NCI-H2081 treated with DMSO at 0.1 percent for 48 hours (cell line): ENCODE measurements at regions not wholly inside any gene's neighbourhood (a gene's known extent, or its start where the extent isn't known, plus 50 kb on each side); places are given as distances from the start of the nearest gene placed in this dataset.
"Not testable (repeated sequence)": the region's sequence is repeated elsewhere in the genome, so short reads cannot be mapped to it uniquely, and the experiment has no call there.

Source experiments
- DNase-seq: peaks from one replicate; lab custom pipeline; 2025; lab: John Stamatoyannopoulos, UW

DNA sequence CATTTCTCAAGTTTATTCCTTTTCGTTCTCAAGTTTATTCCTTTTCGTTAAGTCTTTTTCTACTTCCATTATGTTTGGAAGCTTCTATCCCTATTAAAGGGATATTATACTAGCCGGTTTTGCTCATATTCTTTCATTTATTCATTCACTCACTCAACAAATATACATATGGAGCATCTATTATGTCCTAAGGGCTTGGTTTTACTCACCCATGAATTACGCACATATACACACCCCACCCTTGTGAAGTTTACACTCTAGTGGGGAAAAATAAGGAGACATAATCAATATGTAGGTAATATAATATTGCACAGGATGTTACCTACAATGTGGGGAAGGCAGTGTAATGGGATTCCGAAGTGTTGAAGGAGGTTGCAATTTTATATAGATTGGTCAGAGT is 90.5 kb downstream of the ACTL7B start:
- DNase-seq: no peak

DNA sequence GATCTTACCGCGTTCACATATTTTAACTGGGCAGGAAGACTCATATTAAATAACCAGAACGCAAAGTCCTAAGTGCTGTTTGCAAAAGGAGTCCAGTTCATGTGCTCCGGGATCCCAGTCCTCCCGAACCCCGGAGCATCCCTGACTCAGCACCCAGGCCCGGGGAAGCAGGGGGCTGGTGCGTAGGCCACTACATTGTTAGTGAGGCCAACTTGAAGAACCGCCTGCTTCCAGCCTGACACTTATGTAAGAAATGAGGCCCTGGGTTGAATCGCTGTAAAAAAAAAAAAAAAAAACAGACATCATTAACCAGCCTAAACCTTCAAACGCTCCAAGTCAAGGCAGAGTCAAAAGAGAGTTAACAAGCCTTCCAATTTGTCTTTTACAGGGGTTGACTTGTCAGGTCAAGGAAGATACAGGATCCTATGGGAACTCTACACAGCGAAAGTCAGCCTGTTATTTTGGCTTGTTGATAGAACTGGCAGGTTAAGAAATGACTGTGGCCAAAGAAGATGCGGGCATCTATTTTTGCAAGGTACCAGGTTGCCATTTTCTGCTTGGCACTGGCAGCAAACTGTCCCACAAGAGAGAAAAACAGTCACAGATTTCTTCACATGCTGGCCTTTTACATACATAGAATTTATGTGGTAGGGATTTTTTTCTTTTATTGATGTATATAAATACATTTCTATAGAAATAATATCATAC is 93.3 kb downstream of the ACTL7B start:
- DNase-seq: no peak

DNA sequence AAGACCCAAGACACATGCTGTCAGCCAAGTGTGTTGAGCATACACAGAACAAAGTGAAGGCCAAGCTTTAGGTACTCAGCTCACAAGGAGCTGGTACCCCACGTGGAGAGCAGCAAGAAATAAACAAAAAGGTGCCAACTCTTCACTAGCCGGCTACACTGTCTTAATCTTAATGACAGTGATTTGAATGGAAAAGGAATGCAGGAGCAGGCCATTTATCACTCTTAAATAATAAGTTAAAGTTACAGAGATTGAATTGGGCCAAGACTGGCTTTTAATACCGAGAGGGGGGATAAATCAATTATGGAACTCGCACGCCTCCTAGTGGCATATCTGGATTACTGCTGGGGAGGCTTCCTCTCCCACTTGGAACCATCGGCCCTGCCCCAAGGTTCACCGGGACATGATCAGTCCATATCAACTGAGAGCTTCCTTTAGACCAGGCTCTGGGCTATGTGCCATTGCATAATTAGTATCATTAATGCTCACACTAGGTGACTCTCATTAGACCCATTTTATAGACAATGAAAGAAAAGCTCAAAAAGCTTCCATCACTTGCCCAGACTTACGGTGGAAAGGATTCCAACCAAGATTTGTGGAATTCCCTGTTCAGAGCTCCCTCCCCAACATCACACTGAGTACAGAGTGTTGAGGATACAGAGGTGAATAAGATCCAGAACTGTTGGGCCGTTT is 94.0 kb downstream of the ACTL7B start:
- no peak for DNase-seq

DNA sequence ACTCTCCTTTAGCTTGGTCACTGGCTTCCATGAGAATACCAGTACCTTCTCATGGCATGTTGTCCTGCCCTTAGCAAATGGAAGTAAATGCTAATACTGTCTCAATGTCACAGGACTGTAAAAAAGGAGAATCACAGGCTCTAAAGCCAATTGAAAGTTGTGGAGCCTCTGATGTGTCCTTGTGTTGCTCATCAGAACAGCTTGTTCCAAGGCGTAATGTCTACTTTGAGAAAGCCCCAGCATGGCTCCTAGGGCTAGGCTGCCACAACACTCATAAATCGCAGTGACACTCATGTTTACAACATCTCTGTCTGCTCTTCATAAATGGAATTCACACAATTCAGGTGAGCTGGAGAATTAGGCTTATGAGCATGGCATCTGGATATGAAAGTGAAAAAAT is 94.9 kb downstream of the ACTL7B start:
- no peak for DNase-seq

DNA sequence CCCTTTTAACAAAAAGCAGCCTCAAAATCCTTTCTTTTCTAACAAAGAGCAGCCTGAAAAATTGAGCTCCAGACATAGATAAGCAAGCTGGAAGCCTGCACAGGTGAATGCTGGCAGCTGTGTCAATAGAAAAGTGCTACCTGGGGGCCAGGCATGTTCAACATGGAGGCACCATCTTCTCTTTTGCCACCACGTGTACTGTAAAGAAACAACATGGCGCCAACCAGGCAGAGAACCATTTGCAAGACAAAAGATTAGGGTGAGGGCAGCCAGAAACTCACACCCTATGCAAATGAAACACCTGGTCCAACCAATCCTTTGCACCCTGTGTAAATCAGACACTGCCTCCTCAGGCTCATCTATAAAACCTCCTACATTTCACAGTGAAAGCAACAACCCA is 96.0 kb downstream of the ACTL7B start:
- DNase-seq: no peak

DNA sequence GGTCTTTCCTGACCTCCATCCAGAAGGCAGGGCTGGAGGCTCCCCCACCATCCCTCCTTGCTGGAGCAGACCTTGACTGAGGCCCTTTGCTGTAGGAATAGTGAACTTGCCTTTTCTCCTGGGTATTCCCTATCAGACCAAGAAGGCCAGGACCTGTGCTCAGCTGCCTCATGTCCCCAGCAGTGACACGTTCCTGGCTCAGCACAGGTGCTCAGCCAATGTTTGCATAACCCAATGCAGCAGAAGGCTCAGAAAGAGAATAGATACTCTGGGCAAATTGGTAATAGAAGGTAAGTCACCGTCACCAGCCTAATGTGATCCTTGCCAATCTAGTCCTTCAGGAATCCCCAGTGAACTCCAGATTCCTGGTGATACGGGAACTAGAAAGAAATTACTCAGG is 96.4 kb downstream of the ACTL7B start:
- DNase-seq: no peak

DNA sequence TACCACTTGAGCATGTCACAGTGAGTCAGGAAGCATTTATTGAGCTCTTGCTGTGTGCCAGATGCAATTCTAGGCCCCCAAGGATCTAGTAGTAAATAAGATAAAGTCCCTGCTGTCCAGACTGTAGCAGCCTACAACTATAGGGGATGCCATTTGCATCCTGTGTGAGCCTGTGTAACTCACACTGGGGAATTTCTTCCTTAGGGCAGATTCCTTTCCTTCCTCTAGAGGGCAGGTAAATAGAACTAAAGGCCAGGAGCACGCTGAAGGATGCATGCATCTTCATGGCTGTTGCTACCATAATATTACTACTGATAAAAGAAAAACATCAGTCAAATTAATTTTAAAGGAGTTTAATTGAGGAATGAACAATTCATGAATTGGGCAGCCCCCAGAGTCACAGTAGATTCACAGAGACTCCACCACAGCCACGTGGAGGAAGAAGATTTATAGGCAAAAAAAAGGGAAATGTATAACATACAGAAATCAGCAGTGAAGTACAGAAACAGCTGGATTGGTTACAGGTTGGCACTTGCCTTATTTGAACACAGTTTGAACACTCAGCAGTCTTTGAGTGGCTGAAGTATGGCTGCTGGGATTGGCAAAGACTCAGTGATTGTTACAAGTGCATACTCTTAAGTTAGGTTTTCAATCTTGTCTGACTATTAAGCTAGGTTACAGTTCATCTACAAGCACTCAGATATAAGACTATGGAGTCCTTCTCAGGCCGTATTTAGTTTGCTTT is 98.9 kb downstream of the ACTL7B start:
- DNase-seq: no peak

DNA sequence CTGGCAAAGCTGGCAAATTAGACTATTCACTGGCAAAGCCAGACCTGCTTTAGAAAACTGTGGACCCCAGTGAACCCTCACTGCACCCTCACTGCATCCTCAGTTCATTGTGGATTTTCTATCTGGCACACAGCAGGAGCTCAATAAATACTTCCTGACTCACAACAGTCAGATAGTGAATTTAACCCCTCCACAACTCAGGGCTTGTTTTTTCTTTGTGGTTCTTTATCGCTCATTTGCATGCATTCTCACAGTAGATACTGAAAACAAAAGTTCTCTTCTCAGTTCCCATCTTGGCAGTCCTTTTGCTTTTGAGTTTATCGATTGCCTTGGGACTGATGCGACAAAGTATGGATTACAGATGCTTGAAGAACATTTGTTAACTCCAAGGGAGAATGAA is 99.8 kb downstream of the ACTL7B start:
- no peak for DNase-seq

DNA sequence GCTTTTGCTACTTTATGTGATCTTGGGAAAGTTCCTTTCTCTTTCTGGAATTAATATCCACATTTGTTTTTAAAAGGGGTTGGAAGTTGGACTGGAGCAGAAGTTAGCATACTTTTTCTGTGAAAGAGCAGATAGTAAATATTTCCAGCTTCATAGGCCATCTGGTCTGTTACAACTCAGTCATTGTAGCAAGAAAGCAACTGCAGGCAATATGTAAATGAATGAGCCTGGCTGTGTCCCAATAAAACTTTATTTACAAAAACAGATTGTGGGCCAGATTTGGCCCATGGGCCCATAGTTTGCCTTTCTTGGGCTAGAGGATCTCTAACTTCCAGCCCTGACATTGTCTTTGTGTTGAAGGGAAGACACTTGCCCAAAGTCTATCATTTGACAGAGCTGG is 104.4 kb downstream of the ACTL7B start:
- no peak for DNase-seq

DNA sequence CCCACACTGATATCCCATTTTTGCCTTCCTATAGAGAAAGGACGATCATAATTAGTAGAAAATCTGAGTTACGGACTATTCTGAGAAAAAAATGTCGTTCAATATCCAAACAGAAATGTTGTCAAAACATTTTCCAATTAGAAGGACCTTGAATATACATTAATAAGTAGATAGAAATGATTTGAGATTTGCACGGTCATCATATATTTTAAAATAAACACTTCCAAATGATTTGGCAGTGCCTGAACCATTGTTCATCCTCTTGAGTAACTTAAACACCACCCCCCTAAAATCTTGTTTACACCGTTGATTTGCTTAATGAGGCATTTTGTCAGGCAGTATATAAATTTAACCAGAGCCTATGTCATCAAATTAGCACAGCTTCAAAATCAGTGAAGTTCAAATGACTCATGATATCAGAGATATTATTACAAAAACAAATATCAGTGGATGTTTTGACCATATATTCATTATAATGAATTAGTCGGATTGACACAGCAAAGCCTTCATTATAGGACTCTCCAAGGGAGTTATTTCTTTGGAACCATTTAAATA is 105.0 kb downstream of the ACTL7B start:
- no peak for DNase-seq

DNA sequence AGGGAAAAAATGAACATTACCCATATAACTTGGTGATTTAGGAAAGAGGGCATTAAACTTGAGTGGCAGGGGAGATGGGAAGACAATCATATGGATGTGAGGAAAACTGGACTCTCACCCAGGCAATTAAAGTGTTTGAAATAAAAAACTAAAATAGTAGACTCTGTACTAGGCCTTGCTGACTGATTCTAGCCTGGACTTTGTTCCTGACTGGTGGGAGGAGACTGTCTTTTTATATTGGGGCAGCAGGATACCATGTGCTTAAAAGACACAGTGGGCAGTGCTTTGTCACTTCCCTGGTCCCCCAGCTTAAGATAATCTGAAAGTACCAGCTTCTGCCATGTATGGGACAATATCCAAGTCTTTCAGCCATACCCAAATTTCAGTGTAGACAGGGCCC is 107.0 kb downstream of the ACTL7B start:
- DNase-seq: no peak

DNA sequence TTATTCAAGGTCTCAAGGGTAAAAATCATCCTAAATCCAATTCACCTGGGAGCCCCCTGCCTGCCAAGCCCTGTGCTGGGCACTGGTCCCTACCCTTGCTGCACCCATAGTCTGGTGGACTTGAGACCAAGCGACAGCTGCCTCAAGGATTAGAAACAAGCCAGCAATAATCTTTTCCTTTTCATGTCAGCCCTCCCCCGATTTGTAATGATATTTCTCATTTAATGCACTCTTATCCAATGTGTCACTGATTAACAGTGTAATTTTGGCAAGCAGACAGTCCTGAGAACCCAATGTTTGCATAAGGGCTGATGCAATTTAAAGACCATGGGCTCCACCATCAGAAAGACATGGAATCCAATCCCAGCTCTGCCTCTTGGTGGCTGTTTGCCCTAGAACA is 108.9 kb downstream of the ACTL7B start:
- no peak for DNase-seq

DNA sequence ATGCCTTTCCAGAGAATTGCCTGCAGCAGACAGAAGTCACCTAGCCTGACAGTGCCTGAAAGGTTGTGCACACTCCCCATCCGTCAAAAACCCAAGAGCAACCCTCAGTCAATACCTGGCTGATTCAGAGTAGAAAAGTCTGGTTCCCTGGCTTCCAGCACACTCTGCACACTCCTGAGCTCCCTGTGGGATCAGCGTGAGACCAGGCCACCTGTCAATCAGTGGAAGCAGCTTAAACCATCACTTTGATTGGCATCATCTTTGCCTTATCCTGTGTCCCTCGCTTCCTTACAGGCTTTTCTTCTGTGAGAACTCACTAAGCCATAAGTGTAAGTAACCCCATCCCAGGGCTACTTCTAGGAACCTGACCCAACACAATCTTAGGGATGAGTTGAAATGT is 109.8 kb downstream of the ACTL7B start:
- no peak for DNase-seq

DNA sequence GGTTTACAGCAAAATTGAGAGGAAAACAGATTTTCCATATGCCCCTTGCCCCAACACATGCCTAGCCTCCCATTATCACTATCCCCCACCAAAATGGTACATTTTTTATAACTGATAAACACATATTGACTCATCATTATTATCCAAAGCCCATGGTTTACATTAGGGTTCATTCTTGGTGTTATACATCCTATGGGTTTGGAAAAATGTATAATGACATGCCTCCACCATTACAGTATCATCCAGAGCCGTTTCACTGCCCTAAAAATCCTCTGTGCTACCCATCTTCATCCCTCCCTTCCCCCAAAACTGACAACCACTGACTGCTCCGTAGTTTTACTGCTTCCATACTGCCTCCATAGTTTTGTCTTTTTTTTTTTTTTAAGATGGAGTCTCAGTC is 111.1 kb downstream of the ACTL7B start:
- no peak for DNase-seq

DNA sequence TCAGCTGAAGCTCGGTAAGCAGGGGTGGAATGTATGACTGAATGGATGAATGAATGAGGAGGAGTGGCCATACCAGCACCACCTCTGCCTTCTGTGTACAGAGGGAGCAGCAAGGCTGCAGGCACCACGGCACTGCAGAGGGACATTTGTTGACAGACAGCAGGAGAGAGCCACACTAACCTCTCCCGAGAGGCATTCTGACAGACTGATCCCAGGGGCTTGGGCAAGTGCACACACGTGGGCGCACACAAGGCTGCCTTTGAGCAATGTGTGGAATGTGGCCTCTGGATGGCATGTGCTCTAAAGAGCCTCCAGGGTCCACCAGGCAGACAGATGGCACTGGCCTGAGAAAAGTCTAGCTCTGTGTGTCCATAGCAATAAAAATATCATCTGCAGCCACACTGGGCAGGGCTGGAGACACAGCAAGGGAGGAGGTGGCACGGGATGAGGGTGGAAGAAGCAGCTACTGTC is 111.8 kb downstream of the ACTL7B start:
- DNase-seq: no peak

DNA sequence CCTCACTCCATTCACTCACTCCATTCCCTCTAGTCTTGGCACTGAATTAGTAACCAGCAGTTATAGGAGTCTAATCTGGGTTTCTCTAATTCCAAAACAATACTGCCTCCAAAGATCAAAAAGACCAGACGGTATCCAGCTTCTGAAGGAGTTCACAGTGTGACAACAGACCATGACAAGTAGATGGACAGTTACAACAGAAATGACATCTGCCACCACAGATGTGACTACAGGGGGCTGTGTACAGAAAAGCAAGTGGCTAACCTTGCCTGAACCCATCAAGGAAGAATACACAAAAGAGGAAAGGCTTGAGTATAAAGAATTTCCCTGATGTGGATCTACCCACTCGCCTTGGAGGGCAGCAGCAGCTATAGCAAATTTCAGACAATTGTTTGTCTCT is 112.4 kb downstream of the ACTL7B start:
- no peak for DNase-seq

DNA sequence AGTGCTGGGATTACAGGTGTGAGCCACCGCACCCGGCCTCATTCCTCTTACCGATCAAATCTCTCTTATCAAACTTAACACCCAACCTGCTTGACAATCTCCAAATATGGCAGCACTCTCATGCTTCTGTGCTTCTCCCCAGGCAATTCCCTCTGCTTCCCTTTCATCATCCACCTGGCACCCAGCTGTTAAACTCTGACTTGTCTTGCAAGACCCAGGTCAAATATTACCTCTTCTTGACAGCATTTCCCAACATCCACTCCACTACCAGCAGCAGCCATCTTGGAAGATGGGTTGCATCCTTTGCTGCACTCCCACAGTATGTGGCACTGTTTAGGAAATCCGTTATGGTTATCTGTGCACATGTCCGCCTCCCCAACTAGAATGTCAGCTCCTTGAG is 113.6 kb downstream of the ACTL7B start:
- DNase-seq: no peak

DNA sequence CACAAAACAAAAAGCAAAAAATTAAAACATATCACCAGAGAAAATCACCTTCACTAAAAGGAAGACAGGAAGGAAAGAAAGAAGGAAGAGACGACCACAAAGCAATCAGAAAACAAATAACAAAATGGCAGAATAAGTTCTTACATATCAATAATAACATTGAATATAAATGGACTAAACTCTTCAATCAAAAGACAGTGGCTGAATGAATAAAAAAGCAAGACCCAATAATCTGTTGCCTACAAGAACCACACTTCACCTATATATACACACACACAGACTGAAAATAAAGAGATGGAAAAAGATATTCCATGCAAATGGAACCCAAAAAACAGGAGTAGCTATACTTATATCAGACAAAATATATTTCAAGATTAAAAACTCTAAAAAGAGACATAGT is 124.5 kb downstream of the ACTL7B start:
- not testable (repeated sequence) for DNase-seq

DNA sequence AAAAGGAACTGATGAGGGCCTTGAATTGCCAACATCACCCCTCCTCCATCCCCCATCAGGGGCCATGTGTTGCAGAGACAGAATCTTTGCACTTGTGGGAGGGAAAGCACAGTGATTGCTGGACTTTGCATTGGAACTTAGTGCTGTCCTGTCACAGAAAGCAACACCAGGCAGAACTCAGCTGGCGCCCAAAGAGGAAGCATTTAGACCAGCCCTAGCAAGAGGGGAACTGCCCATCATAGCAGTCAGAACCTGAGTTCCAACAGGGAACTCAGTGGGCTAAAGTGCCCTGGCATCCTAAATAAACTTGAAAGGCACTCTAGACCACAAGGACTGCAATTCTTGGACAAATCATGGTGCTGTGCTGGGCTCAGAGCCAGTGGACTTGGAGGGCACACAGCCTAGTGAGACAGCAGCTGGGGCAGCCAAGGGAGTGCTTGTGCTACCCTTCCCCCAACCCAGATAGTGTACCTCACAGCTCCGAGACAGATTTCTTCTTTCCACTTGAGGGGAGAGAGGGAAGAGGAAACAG is 128.1 kb downstream of the ACTL7B start:
- DNase-seq: no peak

DNA sequence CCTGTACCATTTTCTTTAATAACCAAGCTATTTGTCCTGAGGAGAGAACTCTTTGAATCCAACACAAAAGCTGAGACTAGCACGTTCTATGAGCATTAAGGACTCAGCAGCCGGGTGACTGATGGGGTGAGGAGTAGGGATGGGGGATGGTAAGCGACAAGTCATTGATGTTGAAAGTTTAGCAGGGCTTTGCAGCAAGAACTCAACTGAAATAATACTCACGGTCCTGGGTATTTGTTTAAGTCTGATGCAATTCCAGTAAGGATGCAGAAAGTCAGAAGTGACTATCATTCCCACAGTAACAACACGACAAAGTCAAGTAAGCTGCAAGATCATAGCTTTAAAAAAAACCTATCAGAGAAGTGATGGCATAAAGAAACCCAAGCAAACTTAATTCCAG is 131.1 kb downstream of the ACTL7B start:
- DNase-seq: no peak

DNA sequence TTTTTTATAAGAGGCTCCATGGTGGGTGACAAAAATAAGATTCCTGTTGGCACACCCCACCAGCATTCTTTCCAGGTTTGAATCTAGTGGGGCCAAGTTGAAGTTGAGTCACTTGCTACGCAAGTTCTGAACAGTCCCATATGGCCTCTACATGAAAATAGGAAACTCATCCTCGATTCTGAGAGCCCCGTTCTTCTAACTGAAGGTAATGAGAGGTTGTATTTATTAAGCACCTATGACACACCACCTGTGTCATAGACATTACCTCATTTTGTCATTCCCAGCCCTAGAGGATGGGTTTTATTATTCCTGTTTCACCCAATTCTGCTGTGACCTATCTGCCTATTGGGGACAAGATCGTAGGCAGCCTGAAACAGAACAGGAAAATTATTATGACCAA is 131.7 kb downstream of the ACTL7B start:
- no peak for DNase-seq

DNA sequence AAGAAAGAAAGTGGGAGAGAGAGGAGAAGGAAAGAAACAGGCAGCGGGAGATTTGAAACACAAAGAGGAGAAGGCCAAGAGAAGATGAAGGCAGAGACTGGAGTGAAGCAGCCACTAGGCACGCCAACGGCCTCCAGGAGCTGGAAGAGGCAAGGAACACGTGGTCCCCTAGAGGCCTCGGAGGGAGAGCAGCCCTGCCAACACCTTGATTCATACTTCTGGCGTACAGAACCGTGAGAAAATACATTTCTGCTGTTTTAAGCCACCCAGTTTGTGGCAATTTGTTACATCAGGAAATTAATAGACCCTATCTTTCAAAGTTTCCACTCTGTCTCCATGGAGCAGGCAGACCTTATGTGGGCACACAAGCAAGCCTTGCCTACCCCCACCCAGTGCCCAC is 133.4 kb downstream of the ACTL7B start:
- no peak for DNase-seq

DNA sequence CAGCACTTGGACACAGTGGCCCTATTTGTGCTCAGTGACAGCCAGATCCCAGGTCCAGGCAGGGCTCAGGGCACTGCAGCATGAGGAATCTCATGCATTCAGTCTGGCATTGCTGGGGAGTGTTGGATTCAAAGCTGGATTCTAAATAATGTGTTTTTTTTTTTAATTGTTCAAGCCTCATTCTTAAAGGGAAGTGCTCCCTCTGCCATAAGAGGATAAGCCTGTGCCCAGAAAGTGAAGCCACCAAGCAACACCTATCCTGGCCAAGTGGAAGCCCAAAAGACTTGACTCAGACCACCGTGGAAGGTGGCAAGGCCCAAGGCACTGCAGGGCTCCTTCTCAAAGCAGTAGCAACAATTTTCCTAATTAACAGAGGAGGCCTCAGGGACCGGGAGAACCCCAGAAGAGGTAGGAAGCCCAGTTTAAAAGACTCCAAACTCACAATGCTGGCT is 135.6 kb downstream of the ACTL7B start:
- no peak for DNase-seq
